WTC11 (cell line): ENCODE measurements at regions not wholly inside any gene's neighbourhood (a gene's known extent, or its start where the extent isn't known, plus 50 kb on each side); places are given as distances from the start of the nearest gene placed in this dataset.

ENCODE experiments used
- ATF2 ChIP-seq: sonication (generic); formaldehyde crosslinking; IDR thresholded peaks from 2 replicates; pipeline ENCODE4 v1.8.1; 2022; ENCODE audit warnings: low read depth, missing genetic modification reagents, borderline replicate concordance
- CTCF ChIP-seq: fragments of 200-600 bp; IDR thresholded peaks from 2 replicates; pipeline ENCODE4 v1.8.0; 2022; ENCODE audit warnings: antibody characterized with exemption
- TEAD1 ChIP-seq: sonication (generic); formaldehyde crosslinking; IDR thresholded peaks from 2 replicates; pipeline ENCODE4 v1.8.0; 2022; ENCODE audit warnings: mild to moderate bottlenecking, missing genetic modification reagents
- TF ChIP-seq, protein P1 (sequence below): sonication (generic); formaldehyde crosslinking; IDR thresholded peaks from 2 replicates; pipeline ENCODE4 v1.8.0; 2022; ENCODE audit warnings: mild to moderate bottlenecking, missing genetic modification reagents
- TF ChIP-seq, protein P2 (sequence below): sonication (generic); formaldehyde crosslinking; IDR thresholded peaks from 2 replicates; pipeline ENCODE4 v1.8.1; 2023; ENCODE audit warnings: mild to moderate bottlenecking, missing genetic modification reagents, moderate library complexity

- no peak for TF ChIP-seq CTCF
- TF ChIP-seq, protein P1, sequence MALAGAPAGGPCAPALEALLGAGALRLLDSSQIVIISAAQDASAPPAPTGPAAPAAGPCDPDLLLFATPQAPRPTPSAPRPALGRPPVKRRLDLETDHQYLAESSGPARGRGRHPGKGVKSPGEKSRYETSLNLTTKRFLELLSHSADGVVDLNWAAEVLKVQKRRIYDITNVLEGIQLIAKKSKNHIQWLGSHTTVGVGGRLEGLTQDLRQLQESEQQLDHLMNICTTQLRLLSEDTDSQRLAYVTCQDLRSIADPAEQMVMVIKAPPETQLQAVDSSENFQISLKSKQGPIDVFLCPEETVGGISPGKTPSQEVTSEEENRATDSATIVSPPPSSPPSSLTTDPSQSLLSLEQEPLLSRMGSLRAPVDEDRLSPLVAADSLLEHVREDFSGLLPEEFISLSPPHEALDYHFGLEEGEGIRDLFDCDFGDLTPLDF (CRISPR knock-in tag) = no peak
- no peak for TF ChIP-seq TEAD1 (CRISPR knock-in tag)
- TF ChIP-seq ATF2 (CRISPR knock-in tag) = no peak
- TF ChIP-seq, protein P2, sequence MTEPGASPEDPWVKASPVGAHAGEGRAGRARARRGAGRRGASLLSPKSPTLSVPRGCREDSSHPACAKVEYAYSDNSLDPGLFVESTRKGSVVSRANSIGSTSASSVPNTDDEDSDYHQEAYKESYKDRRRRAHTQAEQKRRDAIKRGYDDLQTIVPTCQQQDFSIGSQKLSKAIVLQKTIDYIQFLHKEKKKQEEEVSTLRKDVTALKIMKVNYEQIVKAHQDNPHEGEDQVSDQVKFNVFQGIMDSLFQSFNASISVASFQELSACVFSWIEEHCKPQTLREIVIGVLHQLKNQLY = no peak
These were observed 372.0 kb upstream of the DAB1 start for GRCh38 chr1:57795886-57796285.
